ENCODE measurements at regions not wholly inside any gene's neighbourhood (a gene's known extent, or its start where the extent isn't known, plus 50 kb on each side); places are given as distances from the start of the nearest gene placed in this dataset.

DNA sequence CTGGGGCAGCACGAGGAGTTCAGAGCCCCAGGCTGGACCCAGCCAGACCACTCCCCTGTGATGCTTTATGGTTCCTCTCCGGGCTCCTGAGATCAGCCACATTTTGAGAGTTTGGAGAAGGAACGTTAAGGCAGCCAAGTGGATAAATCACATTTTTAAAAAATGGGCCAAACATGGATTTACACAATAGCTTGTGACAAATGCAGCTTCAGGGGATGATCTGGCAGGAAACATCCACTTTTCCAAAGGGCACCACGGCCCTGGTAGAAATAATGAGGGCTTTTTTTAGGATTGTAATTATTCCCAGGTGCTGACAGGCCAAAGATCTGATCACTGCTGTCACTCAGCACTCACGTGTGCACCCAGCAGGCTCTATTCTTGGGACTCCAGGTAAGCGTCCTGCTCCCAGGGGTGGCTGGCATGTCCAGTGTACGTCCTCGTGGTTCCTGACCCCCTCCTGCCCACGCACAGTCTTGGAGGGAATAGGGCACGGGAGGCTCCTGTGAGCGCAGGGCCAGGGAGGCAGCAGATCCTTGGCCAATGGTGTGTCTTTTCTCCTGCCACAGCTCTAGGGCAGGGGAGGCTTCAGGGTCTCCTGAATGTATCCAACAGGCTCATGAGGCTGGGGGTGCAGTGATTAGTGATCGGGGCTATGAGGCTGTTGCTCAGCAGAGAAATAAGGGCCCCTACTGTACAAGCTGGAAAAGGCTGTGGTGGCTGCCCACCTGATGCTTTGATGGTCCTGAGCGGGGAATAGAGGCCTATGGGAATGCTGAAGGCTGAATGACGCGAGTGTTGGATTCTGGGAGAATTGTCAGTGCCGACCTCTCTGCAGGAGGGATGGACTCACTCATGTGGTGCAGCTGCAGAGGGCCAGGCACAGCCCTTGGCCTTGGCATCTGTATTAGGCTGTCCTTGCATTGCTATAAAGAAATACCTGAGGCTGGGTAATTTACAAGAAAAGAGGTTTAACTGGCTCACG, 415.7 kb downstream of the PTPRU start:
- no peak overlapping the region for H2AFZ ChIP-seq (ENCODE audit: low read depth, low read length, poor library complexity, severe bottlenecking)
- ATAC-seq, result no peak
- no peaks in the 10 kb centered on the region for H3K27me3 ChIP-seq (ENCODE audit: insufficient read depth, low read length)
- H3K79me2 ChIP-seq (ENCODE audit: insufficient read depth, low read length), result no peaks in the 10 kb centered on the region
- no peaks in the 10 kb centered on the region for H3K9me3 ChIP-seq (ENCODE audit: control insufficient read depth in 1 of 2, insufficient read depth in 1 of 2, low read depth in 1 of 2, low read length in 2 of 2)
- intact Hi-C loops (cut with micrococcal nuclease), result no loop called here
- H3K9me2 ChIP-seq (ENCODE audit: insufficient read depth), result no peaks in the 10 kb centered on the region
- ChIA-PET CTCF (no interaction called here), POLR2A (no interaction called here), RAD21 (ENCODE audit: low non-redundant PET in 1 of 2, low total read pairs in 2 of 2, uncharacterized antibody in 2 of 2, unreplicated experiment in 2 of 2) (no interaction called here)
- no peak overlapping the region for H3K4me2 ChIP-seq (ENCODE audit: low read length)
- TF ChIP-seq, protein P1, sequence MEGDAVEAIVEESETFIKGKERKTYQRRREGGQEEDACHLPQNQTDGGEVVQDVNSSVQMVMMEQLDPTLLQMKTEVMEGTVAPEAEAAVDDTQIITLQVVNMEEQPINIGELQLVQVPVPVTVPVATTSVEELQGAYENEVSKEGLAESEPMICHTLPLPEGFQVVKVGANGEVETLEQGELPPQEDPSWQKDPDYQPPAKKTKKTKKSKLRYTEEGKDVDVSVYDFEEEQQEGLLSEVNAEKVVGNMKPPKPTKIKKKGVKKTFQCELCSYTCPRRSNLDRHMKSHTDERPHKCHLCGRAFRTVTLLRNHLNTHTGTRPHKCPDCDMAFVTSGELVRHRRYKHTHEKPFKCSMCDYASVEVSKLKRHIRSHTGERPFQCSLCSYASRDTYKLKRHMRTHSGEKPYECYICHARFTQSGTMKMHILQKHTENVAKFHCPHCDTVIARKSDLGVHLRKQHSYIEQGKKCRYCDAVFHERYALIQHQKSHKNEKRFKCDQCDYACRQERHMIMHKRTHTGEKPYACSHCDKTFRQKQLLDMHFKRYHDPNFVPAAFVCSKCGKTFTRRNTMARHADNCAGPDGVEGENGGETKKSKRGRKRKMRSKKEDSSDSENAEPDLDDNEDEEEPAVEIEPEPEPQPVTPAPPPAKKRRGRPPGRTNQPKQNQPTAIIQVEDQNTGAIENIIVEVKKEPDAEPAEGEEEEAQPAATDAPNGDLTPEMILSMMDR (IDR thresholded peaks at IDR 0.05 in 2 of 3, conservative IDR thresholded peaks at IDR 0.05 in 1 of 3; ENCODE audit: borderline replicate concordance in 1 of 3, insufficient read depth in 1 of 3, low read depth in 2 of 3, low read length in 2 of 3), result no peak
- TF ChIP-seq ZNF274 (IDR thresholded peaks at IDR 0.05; ENCODE audit: low read depth, low read length), result no peak
- TF ChIP-seq YY1 (IDR thresholded peaks at IDR 0.05; ENCODE audit: extremely low read depth, insufficient replicate concordance, low read depth, low read length), result no peak
- TF ChIP-seq ZFX (IDR thresholded peaks at IDR 0.05), result no peak
- TF ChIP-seq, protein P2, sequence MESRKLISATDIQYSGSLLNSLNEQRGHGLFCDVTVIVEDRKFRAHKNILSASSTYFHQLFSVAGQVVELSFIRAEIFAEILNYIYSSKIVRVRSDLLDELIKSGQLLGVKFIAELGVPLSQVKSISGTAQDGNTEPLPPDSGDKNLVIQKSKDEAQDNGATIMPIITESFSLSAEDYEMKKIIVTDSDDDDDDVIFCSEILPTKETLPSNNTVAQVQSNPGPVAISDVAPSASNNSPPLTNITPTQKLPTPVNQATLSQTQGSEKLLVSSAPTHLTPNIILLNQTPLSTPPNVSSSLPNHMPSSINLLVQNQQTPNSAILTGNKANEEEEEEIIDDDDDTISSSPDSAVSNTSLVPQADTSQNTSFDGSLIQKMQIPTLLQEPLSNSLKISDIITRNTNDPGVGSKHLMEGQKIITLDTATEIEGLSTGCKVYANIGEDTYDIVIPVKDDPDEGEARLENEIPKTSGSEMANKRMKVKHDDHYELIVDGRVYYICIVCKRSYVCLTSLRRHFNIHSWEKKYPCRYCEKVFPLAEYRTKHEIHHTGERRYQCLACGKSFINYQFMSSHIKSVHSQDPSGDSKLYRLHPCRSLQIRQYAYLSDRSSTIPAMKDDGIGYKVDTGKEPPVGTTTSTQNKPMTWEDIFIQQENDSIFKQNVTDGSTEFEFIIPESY (IDR thresholded peaks at IDR 0.05; ENCODE audit: extremely low read depth, insufficient replicate concordance, low read length), result no peak
- TF ChIP-seq TCF7L2 (IDR thresholded peaks at IDR 0.05; ENCODE audit: borderline replicate concordance, extremely low read depth, insufficient read depth, insufficient read length), result no peak
- no peak for TF ChIP-seq EGR1 (IDR thresholded peaks at IDR 0.05; ENCODE audit: low read depth)
- TF ChIP-seq CEBPB (IDR thresholded peaks at IDR 0.05; ENCODE audit: low read depth), result no peak
- no peak for TF ChIP-seq FOSL1 (IDR thresholded peaks at IDR 0.05; ENCODE audit: low read depth)
- no peak for TF ChIP-seq SIN3A (IDR thresholded peaks at IDR 0.05; ENCODE audit: low read depth)
- TF ChIP-seq EZH2 (IDR thresholded peaks at IDR 0.05), result no peak
- TF ChIP-seq ELF1 (IDR thresholded peaks at IDR 0.05; ENCODE audit: borderline replicate concordance, low read depth), result no peak
- no peak for TF ChIP-seq EZH2phosphoT487 (IDR thresholded peaks at IDR 0.05; ENCODE audit: borderline replicate concordance)
- TF ChIP-seq POLR2AphosphoS5 (IDR thresholded peaks at IDR 0.05; ENCODE audit: low read depth, low read length), result no peak
- TF ChIP-seq CBX3 (IDR thresholded peaks at IDR 0.05; ENCODE audit: low read depth), result no peak
- TF ChIP-seq, protein P3, sequence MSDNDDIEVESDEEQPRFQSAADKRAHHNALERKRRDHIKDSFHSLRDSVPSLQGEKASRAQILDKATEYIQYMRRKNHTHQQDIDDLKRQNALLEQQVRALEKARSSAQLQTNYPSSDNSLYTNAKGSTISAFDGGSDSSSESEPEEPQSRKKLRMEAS (IDR thresholded peaks at IDR 0.05), result no peak
- TF ChIP-seq RAD21 (IDR thresholded peaks at IDR 0.05; ENCODE audit: low read depth), result no peak
- no peak overlapping the region for H3K27ac ChIP-seq (ENCODE audit: low read depth, low read length)
- H3K9ac ChIP-seq (ENCODE audit: low read length), result no peak overlapping the region
- no peaks in the 10 kb centered on the region for H3K36me3 ChIP-seq (ENCODE audit: control insufficient read depth in 1 of 2, insufficient read depth in 2 of 2, low read length in 2 of 2)
- no TSS peak for BruUV-seq (replicated peaks)
- H4K20me1 ChIP-seq (ENCODE audit: insufficient read depth), result no peaks in the 10 kb centered on the region
- no peak overlapping the region for H3K4me3 ChIP-seq (replicated peaks in 1 of 2; ENCODE audit: low read depth in 1 of 2, low read length in 2 of 2)
- no peak for DNase-seq (ENCODE audit: low read depth, low spot score)
- peaks cover 3 to 14% of the 10 kb centered on the region in 2 experiments; a peak in 2 of 4 replicates for H3K4me1 ChIP-seq (ENCODE audit: control insufficient read depth in 1 of 2, insufficient read depth in 2 of 2, low read length in 2 of 2)

Measured in HCT116 (cell line).